ENCODE measurements at regions not wholly inside any gene's neighbourhood (a gene's known extent, or its start where the extent isn't known, plus 50 kb on each side); places are given as distances from the start of the nearest gene placed in this dataset.

GRCh38 chr2:62447411-62447810 lies 58.6 kb downstream of the TMEM17 start:
- no peak for DNase-seq (ENCODE audit: extremely low read depth in 1 of 11, low read depth in 9 of 11, low spot score in 4 of 11)

DNA sequence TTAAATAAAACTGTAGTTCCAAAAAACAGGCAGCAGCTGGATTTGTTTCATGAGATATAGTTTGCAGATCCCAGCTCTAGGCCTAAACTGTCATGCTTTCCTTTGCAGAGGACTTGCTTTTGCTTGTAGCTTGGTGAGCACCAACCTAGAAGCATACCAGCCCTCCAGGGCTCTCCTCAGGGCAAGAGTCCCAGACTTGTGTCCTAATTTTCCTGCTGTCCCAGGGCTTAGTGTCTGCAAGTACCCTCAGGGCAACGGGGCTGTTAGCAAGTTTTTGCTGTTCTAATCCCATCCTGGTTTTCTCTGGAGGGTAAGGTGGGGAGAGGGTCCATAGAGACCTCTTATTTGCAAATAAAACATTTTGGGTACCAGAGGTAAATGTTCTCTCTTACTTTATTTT lies 59.5 kb downstream of the TMEM17 start:
- DNase-seq (ENCODE audit: extremely low read depth in 1 of 11, low read depth in 9 of 11, low spot score in 4 of 11): no peak

DNA sequence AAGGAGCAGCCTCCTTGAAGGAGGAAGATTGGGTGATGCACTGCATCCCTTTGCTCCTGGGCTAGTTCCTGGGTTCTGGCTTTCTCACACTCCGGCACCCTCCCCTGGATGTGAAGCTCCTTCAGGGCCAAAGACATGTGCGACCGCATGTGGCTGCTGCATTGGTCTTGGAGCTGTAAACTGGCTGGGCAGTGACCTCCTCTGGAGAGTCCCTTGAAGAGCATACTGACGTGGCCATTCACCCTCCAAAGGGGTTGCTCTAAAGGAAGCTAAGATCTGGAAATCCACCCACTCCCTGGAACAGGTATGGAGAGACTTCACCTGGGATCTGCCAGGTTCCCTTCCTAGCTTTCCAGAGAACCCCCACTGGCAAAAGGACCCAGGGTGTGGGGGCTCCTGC lies 62.1 kb downstream of the TMEM17 start:
- no peak for DNase-seq (ENCODE audit: extremely low read depth in 1 of 11, low read depth in 9 of 11, low spot score in 4 of 11)

DNA sequence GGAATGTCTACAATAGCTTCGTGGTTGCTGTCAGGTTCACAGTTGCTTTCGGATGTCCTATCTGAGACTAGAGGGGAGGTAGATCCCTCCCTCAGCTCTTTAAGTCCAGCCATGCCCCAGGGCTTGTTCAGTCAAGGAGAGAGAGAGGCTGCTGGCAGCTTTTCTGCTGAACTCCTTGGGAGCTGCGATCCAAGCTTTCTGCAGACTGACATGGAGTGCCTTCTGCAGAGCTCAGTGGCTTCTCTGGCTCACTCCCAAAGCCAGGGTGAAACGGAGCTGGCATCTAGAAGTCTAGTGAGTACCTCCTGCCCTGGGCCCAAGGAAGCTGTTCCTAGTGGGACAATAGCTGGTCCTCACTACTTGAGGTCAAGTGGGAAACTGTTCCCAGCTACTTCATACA lies 62.5 kb downstream of the TMEM17 start:
- DNase-seq (ENCODE audit: extremely low read depth in 1 of 11, low read depth in 9 of 11, low spot score in 4 of 11): no peak

DNA sequence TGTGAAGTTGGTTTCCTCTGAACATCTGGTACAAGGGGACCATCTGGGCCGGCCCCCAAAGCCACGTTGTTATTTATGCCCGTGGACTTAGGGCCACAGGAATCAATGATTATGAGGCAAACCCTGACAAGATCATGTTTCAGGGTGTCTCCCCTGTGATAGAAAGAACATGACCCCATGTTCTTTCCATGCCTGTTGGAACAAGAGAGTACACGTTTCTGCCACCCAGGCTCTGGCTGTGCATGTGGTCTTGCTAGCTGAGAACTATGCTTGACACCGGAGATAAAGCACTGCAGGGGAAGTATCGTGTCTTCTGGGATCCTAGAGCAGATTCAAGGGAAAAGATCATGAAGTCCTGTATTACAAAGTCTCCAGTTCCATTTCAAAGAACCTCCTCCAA lies 64.2 kb downstream of the TMEM17 start:
- DNase-seq (ENCODE audit: extremely low read depth in 1 of 11, low read depth in 9 of 11, low spot score in 4 of 11): no peak

DNA sequence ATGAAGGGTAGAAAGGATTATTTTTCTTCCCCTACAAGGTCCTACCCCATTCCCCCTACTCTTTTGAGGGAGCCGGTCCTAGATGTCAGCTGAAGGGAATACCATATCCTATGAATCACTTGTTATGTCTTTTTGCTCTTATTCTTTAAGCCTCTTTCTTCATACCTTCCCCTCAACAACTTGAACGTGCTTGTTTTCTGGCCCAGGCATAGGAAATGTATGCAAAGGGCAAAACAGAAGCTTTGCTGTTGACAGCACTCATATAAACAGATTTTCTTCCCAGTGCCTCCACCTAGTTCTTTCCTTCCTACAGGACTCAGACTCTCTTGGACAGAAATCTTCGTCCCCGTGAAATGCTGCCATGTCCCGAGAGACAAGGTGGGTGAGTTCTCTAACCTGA lies 64.6 kb downstream of the TMEM17 start:
- DNase-seq (ENCODE audit: extremely low read depth in 1 of 11, low read depth in 9 of 11, low spot score in 4 of 11): no peak

GRCh38 chr2:62440281-62440946 lies 65.6 kb downstream of the TMEM17 start:
- no peak for DNase-seq (ENCODE audit: extremely low read depth in 1 of 11, low read depth in 9 of 11, low spot score in 4 of 11)

DNA sequence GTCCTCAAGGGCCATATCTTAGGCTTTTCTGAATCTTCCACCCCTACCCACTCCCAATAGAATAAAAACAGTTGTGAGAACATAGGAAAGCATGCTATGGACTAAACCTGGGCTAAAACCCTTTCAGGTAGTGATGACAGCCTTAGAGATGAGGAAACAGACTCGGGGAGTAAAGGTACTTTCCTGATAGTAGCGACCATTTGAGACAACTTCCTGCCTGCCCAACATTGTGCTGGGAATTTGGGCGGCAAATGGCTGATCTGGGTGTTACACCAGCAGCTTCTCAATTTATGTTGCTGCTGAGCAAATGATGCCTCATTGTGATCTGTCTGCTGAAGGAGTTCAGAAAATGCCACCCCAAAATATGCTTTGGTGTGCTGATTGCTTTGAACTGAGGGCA lies 66.6 kb downstream of the TMEM17 start:
- DNase-seq (ENCODE audit: extremely low read depth in 1 of 11, low read depth in 9 of 11, low spot score in 4 of 11): no peak

DNA sequence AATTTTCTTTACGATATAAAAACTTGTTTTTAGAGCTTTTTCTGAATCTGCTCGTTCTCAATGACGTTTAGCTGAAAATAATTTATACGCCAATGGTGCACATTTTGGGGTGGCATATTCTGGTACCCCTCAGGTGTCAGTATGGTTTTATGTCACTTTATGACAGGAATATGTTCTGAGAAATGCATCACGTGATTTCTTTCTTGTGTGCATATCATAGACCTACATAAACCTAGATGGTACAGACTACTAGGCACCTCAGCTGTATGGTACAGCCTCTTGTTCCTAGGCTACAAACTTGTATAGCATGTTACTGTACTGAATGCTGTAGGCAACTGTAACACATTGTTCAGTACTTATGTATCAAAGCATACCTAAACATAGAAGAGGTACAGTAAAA lies 68.2 kb downstream of the TMEM17 start:
- no peak for DNase-seq (ENCODE audit: extremely low read depth in 1 of 11, low read depth in 9 of 11, low spot score in 4 of 11)

- no peak for DNase-seq (ENCODE audit: extremely low read depth in 1 of 11, low read depth in 9 of 11, low spot score in 4 of 11)
Observed at GRCh38 chr2:62435720-62436119, 70.3 kb downstream of the TMEM17 start.

- no peak for DNase-seq (ENCODE audit: extremely low read depth in 1 of 11, low read depth in 9 of 11, low spot score in 4 of 11)
Observed at GRCh38 chr2:62432407-62432806, 73.6 kb downstream of the TMEM17 start.

- DNase-seq (ENCODE audit: extremely low read depth in 1 of 11, low read depth in 9 of 11, low spot score in 4 of 11): no peak
Observed at GRCh38 chr2:62431512-62431911, 74.5 kb downstream of the TMEM17 start.

DNA sequence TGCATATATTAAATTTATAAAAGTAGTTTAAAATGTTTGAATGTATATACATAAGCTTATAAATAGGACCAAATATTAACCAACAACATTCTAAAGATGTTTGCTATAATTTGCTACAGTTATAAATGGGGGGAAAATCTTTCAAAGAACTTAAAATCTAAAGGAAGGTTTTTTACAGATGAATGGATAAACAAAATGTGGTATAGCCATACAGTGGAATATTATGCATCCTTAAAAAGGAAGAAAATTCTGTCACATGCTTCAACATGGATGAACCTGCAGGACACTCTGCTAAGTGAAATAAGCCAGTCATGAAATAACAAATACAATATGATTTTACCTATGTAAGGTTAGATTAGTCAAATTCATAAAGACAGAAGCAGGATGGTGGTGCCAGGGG lies 75.8 kb downstream of the TMEM17 start:
- no peak for DNase-seq (ENCODE audit: extremely low read depth in 1 of 11, low read depth in 9 of 11, low spot score in 4 of 11)

DNA sequence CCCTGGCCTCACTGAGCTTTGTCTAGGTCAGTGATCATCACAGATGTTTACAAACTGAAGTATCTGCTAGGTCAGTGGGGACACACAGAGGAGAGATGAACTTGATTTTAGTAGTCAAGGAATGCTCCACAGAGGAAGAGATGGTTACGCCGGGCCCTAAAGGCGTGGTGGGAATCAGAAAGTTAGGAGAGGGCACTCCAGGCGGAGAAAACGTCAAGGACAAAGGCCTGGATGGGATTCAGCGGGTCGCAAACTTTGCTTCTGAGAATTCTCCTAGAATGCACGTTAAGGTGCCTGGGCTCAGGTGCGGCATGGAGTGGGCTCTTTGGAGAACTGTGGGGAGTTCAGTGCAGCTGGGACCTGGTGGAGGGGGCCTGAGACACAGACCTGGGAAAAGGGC lies 78.8 kb downstream of the TMEM17 start:
- no peak for DNase-seq (ENCODE audit: extremely low read depth in 1 of 11, low read depth in 9 of 11, low spot score in 4 of 11)

GRCh38 chr2:62426154-62426912 lies 79.7 kb downstream of the TMEM17 start:
- no peak for DNase-seq (ENCODE audit: extremely low read depth in 1 of 11, low read depth in 9 of 11, low spot score in 4 of 11)

- DNase-seq (ENCODE audit: extremely low read depth in 1 of 11, low read depth in 9 of 11, low spot score in 4 of 11): no peak
Observed at GRCh38 chr2:62425684-62426083, 80.3 kb downstream of the TMEM17 start.

DNA sequence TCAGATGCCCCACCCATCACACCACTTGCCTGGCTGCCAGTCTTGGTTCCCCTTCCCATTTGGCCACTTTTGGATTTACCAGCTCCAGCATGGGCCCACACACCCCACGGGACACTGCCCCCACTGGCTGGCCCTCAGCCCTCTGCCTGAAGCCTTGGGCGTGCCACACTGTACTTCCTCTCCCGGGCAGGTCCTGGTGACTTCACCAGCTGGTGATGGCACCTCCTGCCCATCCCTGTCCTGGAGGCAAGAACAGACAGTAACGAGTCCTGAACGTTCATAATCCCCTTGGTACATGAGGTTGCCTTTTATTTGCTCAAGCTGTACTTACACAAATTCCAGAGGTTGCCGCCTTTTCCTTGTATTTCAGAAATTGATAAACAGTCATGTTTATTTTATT lies 81.1 kb downstream of the TMEM17 start:
- no peak for DNase-seq (ENCODE audit: extremely low read depth in 1 of 11, low read depth in 9 of 11, low spot score in 4 of 11)

- no peak for DNase-seq (ENCODE audit: extremely low read depth in 1 of 11, low read depth in 9 of 11, low spot score in 4 of 11)
Observed at GRCh38 chr2:62423883-62424458, 82.0 kb downstream of the TMEM17 start.

DNA sequence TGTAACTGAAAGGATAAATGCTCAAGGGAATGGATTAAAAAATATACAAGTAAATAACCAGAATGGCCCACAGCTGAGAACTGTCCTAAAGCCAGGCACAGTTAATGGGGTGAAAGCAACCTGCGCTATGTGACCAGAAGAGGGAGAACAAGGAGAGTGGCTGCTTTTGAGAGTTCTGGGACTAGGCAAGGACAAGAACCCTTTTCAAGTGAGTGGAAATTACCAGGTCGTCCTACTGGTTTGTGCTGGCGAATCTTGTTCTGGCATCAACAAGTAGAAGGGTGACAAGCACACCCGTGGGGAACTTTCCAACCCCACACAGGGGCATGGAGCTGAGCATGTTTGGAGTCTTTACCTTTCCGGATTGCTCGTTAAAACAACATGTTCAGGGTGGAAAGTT lies 82.8 kb downstream of the TMEM17 start:
- no peak for DNase-seq (ENCODE audit: extremely low read depth in 1 of 11, low read depth in 9 of 11, low spot score in 4 of 11)

DNA sequence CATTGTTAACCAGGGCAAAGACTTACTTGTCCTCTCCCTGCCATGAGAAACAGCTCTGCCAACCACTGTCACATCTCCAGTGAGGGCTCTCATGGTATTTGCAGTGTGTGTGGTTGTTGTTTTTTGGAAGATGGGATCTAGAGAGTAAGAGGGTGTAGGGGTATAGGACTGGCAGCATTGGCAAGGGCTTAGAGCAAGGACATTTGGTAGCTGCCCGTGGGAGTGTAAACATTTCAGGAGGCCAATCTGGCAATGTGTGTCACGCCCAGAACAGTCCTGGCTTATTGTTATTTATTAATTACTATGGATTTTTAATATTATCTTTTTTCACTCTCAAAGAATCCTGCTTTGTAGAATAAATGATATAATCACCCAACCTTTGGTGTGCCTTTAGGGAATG lies 90.5 kb downstream of the TMEM17 start:
- DNase-seq (ENCODE audit: extremely low read depth in 1 of 11, low read depth in 9 of 11, low spot score in 4 of 11): no peak

DNA sequence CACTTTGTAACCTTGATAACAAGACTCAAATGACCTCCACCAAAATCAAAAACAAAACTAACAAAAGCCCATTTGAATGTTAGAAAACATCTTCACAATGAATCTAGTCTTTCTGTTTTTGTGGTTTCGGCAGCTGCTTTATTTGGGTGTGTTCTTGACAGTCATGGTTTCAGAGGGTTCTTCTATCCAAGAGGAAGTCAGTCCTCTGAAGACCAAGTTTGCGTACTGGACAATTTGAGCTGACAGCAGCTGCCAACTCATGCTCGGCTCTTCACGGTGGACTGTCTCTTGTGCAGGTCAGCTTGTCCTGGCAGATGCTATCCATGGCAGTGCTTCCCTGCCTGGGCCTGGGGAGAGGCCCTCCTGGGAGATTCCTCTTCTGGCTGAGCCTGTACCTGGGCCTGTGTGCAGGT lies 91.0 kb downstream of the TMEM17 start:
- no peak for DNase-seq (ENCODE audit: extremely low read depth in 1 of 11, low read depth in 9 of 11, low spot score in 4 of 11)
